ELF-1 (cell line): ENCODE measurements at regions not wholly inside any gene's neighbourhood (a gene's known extent, or its start where the extent isn't known, plus 50 kb on each side); places are given as distances from the start of the nearest gene placed in this dataset.
"Not testable (repeated sequence)": the region's sequence is repeated elsewhere in the genome, so short reads cannot be mapped to it uniquely, and the experiment has no call there.

ENCODE experiments used
- DNase-seq: peaks from one replicate; pipeline ENCODE4 v3.0.0-alpha.2; 2016; ENCODE audit warnings: low read depth, low spot score

DNA sequence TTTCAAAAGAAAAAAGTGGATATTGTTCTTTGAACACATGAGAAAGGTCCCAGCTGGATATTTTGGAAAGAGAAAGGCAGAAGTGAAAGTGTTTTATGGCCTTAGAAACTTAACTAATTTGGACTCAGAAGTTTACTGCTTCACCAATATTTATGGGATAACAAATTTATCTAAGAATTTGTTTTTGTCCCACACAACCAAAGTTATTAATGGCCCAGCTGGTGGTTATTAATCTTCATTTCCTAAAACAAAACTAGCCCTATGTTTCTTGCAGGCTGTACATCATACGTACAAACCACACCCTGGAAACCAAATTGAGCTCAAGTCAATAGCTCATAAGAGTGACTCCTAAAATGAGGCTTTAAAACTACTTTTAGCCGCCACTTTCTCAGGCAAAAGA lies 372.9 kb upstream of the LMCD1 start:
- DNase-seq, result no peak

DNA sequence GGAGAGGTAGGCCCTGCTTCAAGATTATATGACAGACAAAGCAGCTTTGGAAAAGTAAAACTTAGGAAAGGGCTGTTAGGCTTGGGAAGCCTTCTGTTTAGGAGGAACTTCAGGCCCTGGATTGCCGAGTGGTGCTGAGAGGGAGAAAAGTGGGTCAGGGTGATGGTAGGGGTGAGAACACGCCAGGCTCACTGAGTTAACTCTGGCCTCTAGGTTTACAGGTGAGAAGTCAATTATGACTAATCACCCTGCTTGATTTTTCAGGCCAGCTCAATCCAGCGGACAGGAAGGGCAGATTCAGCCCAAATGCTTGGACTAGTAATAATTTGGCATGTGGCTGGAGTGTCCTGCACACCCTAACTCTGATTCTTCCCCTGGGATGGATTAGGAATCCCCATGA lies 365.1 kb upstream of the LMCD1 start:
- DNase-seq, result no peak

DNA sequence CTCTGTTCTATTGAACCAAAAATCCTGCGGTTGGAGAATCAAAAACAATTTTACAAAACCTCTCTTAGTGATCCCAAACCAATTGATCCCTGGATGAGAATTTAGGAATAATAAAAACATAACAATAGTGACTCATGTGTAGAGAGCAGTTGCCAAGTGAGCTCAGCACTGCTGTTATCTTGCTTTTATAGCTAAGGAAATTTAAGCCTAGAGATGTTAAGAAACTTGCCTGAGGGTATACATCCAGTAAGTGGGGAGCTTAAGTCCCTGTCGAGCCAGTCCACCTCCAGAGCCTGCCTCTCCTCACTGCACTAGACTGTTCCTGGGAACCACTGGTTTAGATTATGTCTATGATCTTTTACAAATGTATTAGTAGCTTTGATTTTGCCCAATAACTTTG lies 358.4 kb upstream of the LMCD1 start:
- DNase-seq, result peak; percentile 8

DNA sequence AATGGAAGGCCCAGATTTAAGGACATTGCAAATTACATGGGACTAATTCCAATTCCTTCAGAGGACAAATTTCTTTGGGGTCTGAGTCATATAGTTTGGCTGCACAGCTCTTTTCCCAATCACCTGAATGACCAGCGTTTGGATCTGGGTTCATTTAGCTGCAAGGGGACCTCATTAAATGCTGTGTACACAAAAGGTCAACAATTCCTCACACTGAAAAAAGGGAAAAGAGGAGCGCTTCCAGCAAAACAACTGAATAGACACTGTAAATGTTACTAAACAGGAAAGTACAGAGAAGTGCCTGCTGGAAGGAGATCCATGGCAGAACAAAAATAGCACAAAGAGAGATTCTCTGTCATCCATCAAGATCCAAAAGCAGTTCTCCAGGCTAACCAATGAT lies 356.0 kb upstream of the LMCD1 start:
- no peak for DNase-seq

DNA sequence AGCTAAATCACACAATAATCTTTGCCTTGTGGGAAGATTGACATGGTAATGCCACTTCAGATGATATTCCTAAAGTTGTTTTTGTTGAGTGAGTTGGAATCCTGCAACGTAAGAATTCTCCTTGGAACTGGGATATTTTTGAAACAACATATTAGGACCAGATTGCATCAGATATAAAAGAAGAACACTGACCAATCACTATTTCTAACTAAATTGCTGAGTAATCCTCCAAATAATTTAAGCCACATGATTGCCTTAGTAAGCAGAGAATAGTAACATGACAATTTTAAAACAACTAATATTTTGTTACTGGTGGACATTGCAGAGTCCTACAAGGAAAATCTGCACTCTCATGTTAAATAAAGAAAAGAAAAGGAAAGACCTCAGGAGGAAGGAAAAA lies 353.9 kb upstream of the LMCD1 start:
- DNase-seq, result no peak

DNA sequence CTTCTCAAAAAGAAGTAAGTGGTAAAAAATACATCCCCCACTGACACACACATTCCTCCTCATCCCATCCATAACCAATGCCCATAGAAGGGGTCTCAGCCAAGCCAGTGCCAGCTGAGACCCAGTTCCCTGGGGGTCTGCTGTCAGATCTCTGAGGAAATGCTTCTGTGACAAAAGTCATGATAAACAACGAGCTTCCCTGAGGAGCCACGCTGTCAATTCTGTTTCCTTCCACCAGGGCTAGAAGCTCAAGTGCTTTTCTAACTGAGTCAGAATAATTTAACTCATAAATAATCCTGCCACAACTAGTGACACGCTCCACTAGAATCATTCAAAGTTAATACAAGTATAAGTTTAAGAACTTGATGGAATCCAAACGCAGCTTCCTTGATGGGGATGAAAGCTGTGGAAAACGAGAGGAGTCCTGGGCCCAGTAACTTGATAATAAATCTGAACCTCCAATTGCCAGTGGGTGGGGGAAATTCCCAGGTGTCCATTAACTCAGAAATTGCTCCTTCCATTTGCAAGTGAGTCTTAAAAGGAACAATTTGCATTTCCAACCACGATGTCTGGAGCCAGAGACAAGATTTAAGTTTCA lies 348.7 kb upstream of the LMCD1 start:
- no peak for DNase-seq

- DNase-seq, result no peak
These were observed 347.8 kb upstream of the LMCD1 start for GRCh38 chr3:8153800-8154199.

DNA sequence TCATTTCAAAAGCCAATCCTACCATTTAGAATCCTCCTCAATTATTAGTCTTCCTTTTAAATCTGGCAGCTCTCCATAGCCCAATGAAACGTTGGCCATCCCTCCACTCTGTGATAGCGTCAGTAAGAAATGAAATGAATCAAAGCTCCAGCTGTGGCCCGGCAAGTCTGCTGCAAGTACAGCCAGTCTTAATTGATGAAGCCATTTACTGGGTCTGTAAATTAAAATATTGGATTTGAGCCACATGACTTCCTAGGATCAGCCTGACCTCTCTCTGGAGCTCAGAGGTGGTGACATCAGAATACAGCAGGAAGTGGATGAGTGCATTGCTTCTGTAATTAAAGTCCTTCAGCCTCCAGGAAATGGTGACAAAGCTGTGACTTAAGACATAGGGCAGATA lies 347.0 kb upstream of the LMCD1 start:
- DNase-seq, result no peak

GRCh38 chr3:8156138-8156537 lies 345.5 kb upstream of the LMCD1 start:
- no peak for DNase-seq

GRCh38 chr3:8156831-8157230 lies 344.8 kb upstream of the LMCD1 start:
- DNase-seq, result no peak

DNA sequence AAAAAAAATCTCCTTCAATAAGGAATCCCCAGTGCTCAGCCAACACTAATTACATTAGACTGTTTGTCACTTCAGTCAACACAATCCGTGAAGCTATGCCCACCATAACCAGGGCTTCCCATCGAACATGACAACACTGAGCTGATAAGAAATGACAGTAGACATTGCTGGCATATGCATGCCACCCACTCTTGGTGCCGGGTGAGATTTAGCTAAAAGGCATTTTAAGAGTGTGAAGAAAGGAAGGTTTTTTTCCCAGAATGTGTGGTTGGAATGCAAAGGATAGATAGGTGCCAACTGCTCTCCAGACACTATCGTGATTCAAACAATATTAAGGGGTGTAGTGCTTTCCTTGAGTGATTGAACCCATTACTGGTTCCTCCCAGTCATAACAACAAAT lies 344.0 kb upstream of the LMCD1 start:
- no peak for DNase-seq

DNA sequence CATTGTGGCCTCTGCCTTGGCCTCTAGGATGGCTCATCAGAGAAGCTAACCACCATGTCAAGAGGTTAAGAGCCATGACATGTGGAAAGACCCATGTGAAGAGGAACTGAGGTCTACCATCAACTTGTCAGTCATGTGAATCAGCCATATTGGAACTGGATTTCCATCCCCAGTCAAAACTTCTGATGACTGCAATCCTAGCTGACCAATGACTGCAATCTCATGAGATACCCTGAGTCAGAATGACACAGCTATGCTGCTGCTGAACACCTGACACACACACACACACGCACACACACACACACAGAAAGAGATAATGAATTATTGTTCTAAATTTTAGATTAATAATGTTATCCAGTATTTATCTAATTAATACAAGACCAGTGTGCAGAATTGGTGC lies 337.5 kb upstream of the LMCD1 start:
- DNase-seq, result no peak

DNA sequence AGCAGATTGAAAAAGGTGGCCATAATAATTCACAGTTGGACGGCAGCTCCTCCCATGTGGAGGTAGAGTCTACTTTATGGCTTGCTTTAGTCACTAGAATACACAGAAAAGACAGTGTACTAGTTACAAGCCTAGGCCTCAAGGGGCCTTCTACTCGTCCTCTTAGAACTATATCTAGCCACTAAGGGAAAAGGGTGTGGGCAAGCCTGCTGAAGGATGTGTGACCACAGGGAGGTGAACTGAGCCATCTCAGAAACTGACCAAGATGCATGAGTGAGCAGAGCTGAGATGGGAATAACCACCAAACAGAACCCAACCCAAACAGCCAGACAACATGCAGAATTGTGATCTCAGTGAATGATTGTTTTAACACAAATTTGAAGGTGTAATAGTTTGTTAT lies 335.6 kb upstream of the LMCD1 start:
- no peak for DNase-seq

- no peak for DNase-seq
These were observed 330.6 kb upstream of the LMCD1 start for GRCh38 chr3:8170971-8171508.

DNA sequence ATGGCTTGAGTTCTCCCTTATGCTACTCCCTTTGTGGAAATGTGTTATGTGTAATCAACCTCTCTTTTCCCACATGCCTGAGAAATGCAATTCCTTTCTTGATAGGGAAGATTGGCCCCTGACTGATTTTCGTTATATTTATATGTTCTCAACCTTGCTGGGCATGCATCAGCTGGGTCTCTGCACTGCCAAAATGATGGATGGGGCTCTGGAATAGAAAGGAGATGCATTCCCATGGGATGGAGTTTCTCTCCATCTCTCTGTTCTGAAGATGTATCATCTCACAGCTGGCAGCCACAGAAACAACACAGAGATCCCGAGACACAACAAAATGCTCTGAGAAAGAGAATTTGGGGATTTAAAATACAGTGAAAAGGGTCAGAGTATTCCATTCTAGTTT lies 327.7 kb upstream of the LMCD1 start:
- no peak for DNase-seq

- not testable (repeated sequence) for DNase-seq
These were observed 324.7 kb upstream of the LMCD1 start for GRCh38 chr3:8176759-8177483.

- DNase-seq, result not testable (repeated sequence)
These were observed 323.1 kb upstream of the LMCD1 start for GRCh38 chr3:8178516-8178915.

DNA sequence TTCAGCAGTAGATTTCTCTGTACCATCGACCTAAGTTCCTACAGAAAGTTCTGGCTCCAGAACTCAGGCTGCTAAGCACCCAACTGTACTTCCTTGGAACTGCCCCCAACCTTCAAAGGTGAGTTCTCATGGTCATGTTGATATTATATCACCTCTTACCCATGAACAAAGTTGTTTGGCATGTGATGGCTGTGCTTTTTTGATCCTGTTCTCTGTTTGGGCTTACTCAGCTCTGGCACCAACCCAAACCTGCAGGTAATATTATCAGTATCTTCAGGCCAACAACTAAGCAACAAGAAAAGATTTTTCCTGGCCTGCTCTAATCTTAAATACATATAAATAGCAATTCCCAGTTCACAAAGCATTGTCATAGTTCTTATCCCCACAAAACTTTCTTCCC lies 318.7 kb upstream of the LMCD1 start:
- no peak for DNase-seq

- DNase-seq, result no peak
These were observed 318.0 kb upstream of the LMCD1 start for GRCh38 chr3:8183627-8184026.

DNA sequence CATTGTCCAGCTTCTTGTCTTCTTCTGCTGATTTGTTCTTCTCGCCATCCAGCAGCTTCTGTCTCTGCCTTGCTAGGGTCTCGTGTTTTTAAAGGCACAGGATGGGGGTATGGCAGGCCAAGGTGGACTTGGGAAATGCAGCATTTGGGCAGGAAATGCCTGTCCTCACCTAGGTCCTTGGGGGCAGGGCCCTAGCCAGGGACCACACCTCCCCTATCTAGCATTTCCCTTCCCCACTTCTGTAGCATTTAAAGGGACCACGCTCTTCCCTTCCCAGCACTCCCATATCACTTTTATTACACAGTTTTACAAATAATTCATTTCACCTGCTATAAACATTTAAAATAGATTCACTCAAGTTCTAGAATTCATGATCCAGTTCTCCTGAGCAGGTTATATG lies 315.4 kb upstream of the LMCD1 start:
- DNase-seq, result no peak

DNA sequence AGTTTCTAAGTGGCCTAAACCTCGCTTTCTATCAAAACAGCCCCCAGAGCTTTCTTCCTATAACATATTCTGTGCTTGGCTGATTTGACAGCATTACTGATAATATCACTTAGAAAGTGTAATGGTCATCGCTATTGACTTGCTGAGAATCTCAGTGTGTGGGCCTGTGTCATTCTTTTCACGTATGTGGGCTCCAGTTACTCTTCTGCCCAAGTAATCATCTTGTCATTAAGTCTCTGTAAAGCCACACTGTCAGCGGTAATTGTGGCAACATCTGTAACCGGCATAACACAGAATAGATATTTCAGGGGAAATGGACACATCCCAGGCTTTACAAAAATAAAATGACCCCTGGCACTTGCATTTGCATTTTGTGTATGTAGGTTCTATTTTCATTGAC lies 313.6 kb upstream of the LMCD1 start:
- no peak for DNase-seq

DNA sequence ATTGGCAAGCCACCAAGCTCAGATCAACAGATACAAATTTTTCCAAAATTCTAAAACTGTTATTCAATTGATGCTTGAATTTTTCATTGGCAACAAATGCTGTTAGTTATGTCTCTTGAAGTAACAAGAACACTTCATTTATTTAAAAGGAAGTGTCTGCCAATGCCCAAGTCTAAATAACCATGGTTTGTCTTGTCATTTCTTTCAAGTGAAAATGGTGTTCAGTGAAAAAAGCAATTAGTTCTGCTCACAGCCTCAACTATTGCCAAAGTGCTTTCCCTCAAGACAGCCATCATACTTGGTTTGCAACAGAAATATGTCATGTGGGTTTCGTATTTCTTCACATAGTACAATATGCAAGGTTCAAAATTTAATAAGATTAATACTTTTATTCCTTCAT lies 312.6 kb upstream of the LMCD1 start:
- DNase-seq, result no peak

- no peak for DNase-seq
These were observed 310.2 kb upstream of the LMCD1 start for GRCh38 chr3:8191406-8191805.

DNA sequence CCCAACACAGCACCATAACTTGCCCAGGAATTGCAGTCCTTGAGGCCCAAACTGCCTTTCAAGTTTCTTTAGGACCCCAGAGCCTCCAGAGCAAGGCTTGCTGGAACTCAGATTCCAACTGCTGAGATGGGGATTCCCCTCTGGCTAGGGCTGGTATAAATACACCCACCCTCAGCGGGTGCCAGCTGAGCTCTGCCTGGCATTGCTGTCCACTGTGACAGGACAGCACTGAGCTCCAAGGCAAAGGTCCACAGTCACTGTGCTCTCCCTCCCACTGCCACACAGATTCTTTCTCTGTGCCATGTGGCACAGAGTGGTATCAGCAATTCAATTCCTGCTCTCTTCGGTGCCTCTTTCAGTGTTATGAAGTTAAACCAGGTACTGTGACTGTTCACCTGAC lies 304.2 kb upstream of the LMCD1 start:
- no peak for DNase-seq
